ENCODE measurements at regions not wholly inside any gene's neighbourhood (a gene's known extent, or its start where the extent isn't known, plus 50 kb on each side); places are given as distances from the start of the nearest gene placed in this dataset.

DNA sequence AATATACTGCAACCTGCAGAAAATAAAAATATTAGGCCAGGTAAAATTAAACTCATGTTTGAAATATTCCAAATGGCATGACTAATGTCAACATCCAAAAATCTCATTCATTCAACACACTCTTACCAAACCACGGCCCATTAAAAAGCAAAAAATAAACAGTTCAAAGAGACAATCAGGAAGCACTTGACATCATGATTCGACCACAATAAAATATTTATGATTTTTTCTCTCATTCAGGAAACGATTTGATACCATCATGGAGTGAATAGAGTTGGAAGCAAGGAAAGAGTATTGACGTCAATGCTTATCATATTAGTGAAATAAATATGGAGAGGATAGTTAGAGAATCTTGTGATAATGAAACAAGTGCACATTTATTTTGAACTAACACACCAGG is 354.1 kb downstream of the KCNJ2 start:
- no peak for TF ChIP-seq CTCF (conservative IDR thresholded peaks at IDR 0.05; ENCODE audit: low read depth, low read length)
- TF ChIP-seq EZH2 (IDR thresholded peaks at IDR 0.05; ENCODE audit: low read length, unreplicated experiment), result no peak
- TF ChIP-seq EZH2phosphoT487 (IDR thresholded peaks at IDR 0.05; ENCODE audit: borderline replicate concordance, low read length), result no peak
